Mononuclear cell (primary cell): ENCODE measurements at regions not wholly inside any gene's neighbourhood (a gene's known extent, or its start where the extent isn't known, plus 50 kb on each side); places are given as distances from the start of the nearest gene placed in this dataset.

Experiments
- H3K27me3 ChIP-seq: 2 replicates; pipeline ENCODE4 v1.6.0; 2011; ENCODE audit warnings: low read length, control low read depth; ENCODE audit not compliant: insufficient read depth
- H3K4me1 ChIP-seq: 2 replicates; pipeline ENCODE4 v1.5.1; 2011; ENCODE audit warnings: mild to moderate bottlenecking, low read length, control low read depth; ENCODE audit not compliant: insufficient read depth
- H3K4me3 ChIP-seq: 2 replicates; pipeline ENCODE4 v1.5.1; 2011; ENCODE audit warnings: mild to moderate bottlenecking, low read length, moderate library complexity
- H3K9me3 ChIP-seq: 2 replicates; pipeline ENCODE4 v1.5.1; 2011; ENCODE audit warnings: low read depth, mild to moderate bottlenecking, control low read depth, low read length

DNA sequence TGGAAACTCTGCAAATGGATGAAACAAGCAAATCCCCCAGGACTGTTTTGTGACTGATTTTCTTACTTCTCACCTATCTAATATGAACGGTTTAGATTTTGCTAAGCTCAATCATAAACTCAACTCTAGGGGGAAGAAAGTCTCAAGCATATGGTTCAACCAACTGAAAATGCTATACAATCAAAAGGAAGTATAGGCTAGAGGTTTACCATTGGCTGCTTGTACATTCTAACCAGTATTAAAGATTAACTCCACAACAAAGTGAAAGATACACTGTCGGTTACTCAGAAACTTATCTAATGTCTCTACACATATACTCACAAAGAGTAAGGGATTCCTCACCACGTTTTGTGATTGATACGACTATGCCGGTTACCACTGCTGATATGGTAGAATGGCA lies 281.8 kb upstream of the SOX5 start:
- Histone ChIP-seq H3K9me3 (no peaks in the 10 kb centered on the region), H3K4me1 (peaks cover 7% of the 10 kb centered on the region), H3K27me3 (no peaks in the 10 kb centered on the region), H3K4me3 (no peak overlapping the region)

DNA sequence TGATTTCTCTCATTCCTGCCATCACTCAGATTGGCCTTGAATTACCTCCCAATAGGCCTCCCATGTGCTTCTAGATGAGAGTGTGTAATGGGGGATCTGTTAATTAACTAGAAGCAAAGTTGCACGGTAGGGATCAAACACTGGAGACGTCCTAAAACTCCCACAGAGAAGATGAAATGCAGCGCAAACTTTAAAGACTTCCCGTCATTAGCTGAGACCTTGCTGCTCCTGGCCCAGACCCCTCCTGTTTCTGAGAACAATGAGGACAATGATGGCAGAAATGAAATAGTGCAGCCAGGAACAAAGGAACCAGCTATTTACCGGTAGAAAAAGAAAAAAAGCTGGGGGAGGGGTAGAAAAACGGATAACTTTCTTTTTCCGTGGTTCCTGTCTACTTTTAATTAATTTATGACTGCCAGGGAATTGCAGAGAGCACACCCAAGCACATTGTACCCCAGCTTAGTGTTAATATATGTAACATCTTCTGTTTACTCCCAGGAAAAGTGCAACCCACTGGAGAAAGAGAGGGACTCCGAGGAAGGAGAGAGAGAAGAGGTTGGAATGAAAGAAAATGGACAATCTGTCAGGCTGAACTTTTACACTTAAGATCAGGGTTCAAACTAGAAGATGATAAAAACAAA lies 280.7 kb upstream of the SOX5 start:
- peaks cover 7% of the 10 kb centered on the region for H3K4me1 ChIP-seq
- no peaks in the 10 kb centered on the region for H3K9me3 ChIP-seq
- H3K27me3 ChIP-seq, result no peaks in the 10 kb centered on the region
- H3K4me3 ChIP-seq, result no peak overlapping the region

DNA sequence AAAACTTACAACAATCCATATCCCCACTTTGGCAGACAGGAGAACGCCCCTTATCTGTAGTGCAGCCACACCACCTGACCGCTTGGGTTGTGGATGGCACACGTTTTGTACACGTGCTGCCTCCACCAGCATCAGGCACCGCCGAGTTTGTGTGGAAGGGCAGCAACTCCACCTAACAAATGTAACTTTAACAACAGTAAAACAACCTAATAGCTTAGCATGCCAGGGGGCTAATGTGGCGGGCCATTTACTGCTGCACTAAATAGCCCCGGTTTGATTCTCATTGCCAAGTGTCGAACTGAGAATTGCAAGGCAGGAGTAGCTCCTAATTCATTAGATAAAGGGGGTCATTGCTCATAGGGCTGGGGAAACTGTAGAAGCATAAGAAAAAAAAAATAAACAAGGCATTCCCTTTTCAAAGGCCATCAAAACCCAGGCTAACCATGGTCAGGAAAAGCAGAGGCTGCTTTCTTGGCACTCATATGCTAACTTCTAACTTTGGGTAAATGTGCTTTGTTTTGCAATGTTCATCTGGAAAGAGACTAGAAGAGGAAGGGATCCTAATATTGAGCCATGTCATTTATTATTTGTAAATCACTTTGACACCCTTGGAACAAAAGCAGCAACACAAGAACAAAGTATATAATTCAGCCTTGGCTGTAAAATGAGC lies 279.7 kb upstream of the SOX5 start:
- Histone ChIP-seq H3K9me3 (no peaks in the 10 kb centered on the region), H3K27me3 (no peaks in the 10 kb centered on the region), H3K4me1 (peaks cover 7% of the 10 kb centered on the region), H3K4me3 (no peak overlapping the region)

DNA sequence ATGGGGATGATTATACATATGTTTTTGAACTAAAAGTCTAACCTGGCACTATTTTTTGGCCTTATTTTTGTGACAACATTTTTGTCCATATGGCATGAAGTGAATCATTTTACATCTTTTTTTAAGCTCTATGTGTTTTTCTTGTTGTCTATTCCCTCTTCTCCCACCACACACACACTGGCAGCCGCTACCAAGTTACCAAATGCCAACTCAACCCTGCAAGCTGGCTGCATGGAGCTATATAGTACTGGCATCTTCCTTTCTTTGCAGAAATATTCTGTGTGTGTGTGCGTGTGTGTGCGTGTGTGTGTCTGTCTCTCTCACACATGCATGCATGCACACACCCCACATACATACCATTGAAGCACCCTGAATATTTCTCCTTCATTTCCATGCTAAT lies 278.9 kb upstream of the SOX5 start:
- Histone ChIP-seq H3K4me1 (peaks cover 7% of the 10 kb centered on the region), H3K27me3 (no peaks in the 10 kb centered on the region), H3K4me3 (no peak overlapping the region), H3K9me3 (no peaks in the 10 kb centered on the region)

DNA sequence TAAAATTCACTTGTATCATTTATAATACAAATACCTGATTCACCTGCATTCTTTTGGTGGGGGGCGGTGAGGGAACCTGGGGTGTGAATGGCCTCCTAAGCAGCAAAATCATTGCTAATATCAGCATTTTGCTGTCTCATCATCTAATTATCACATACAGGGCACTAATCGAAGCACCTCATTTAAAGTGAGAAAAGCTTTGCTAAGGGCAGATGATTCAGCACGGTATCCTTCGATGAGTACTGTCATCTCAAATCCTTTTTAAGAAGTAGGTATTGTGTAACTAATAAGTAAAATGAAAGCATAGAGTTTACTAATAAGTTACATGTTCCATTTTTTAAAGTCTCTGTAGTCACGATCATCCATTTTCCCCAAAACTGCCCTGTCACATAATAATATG lies 278.1 kb upstream of the SOX5 start:
- H3K27me3 ChIP-seq, result no peaks in the 10 kb centered on the region
- H3K4me1 ChIP-seq, result peaks cover 7% of the 10 kb centered on the region
- H3K9me3 ChIP-seq, result no peaks in the 10 kb centered on the region
- no peak overlapping the region for H3K4me3 ChIP-seq

DNA sequence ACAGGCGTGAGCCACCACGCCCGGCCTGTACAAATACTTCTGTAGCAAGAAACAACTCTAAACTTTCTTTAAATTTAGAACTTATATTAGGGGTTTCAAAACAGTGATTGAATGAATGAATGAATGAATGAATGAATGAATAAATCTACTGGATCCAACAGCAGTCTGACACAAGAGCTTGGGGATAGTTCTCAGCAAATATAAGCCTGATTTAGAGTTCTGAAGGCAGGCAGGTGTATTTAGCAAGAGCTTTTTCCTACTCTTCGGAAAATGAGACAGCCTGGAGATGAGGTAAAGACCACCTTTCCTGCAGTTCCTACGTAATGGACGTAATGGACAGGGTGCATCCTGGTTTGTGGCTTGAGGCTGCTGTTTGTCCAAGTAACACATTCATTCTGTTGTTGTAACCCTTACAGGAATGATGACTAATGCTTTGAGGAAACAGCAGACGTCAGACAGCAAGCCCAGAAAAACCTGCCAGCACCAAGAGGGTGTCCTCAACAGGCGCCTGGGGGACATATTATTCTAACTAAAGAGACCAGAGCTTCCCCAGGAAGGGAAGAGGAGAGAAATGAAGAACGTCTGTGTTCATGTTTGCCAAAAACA lies 277.4 kb upstream of the SOX5 start:
- Histone ChIP-seq H3K27me3 (no peaks in the 10 kb centered on the region), H3K4me1 (peaks cover 7% of the 10 kb centered on the region), H3K4me3 (no peak overlapping the region), H3K9me3 (no peaks in the 10 kb centered on the region)

DNA sequence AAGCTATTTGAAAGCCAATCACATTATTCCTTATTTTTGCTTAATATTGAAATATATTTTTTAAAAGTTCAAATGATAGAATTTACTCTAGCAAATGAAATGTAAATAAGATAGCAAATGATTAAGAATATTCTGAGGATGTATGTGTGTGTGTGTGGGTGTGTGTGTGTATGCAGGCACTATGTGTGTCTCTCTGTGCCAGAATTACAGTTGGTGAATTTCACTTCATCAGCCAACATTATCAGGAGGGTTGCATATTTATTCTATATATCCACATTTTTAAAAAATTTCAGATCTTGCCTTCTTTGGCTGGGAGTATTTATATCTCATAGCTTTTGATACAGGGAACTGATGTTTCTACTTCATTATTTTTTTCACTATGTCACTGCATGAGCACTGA lies 274.9 kb upstream of the SOX5 start:
- Histone ChIP-seq H3K27me3 (no peaks in the 10 kb centered on the region), H3K9me3 (no peaks in the 10 kb centered on the region), H3K4me1 (peaks cover 7% of the 10 kb centered on the region), H3K4me3 (no peak overlapping the region)

DNA sequence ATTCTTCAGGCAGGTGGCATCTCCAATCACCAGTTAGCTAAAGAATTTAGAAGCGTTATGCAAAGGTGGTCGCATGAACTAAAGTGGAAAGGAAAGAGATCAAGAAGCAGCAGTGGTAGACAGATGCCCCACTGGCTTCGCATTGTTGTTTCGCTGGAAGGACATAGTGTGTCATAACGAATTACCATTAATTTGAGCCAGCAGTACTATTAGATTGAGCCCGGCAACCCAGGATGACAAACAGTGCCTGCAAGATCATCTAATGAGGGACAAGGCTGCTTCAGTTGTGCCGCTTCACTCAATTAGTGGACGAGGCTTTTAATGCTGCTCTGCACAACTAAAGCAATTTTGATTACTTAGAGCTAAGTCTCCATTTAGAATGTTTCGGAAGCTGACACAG lies 274.5 kb upstream of the SOX5 start:
- Histone ChIP-seq H3K9me3 (no peaks in the 10 kb centered on the region), H3K4me1 (peaks cover 7% of the 10 kb centered on the region), H3K4me3 (no peak overlapping the region), H3K27me3 (no peaks in the 10 kb centered on the region)

DNA sequence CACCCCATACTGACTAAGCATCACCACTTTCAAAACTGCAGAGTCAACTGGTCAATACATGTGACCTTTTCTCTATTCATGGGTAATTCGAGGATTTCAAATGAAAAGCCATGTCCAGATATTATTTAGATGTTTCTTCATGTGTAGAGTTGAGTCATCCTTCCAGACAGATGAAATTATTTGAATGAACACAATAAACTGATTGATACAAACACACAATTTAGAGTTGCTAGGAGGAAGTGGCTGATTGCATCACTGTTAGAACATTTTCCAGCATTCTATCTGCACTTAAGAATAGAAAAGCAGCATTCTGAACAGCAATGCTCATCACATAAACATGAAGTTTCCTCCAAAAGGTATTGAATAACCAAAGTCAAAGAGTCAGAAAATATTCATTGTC lies 273.5 kb upstream of the SOX5 start:
- H3K9me3 ChIP-seq, result no peaks in the 10 kb centered on the region
- H3K27me3 ChIP-seq, result no peaks in the 10 kb centered on the region
- peaks cover 7% of the 10 kb centered on the region for H3K4me1 ChIP-seq
- no peak overlapping the region for H3K4me3 ChIP-seq

DNA sequence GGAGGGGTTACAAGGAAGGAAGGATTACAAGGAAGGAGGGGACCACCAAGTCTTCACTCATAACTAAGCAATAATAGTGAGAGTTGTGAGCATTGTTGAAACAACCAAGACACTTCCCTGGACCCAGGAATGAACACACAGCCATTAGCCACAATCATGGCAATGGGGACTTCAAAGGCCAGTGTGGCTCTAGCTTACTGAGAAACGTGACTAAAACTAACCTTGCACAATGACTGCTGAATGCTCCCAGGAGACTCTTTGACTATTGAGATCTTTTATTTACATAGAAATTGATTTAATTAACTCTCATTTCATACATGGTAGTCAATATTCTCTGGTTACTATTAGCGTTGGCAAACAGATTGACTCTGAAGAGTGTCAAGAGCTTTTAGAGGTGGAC lies 263.0 kb upstream of the SOX5 start:
- no peaks in the 10 kb centered on the region for H3K27me3 ChIP-seq
- no peaks in the 10 kb centered on the region for H3K9me3 ChIP-seq
- H3K4me1 ChIP-seq, result no peaks in the 10 kb centered on the region
- no peak overlapping the region for H3K4me3 ChIP-seq

DNA sequence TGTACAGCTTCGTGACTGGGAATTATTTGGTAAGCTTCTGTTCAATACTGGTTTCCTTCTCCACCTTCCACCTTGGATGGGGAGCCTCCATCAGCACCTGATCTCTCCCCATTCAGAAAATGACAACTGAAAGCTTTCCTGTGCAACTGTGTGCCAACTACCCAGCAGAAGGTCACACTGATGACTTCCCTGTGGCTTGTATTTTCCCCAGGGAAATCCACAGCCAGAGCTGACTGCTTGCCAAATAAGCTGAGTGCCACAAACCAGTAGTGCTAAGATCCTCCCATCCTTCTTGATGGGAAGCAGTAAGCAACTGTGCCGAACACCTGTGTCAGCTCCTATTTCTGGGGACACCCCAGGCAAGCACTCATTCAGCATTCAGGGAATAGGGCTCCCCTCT lies 257.2 kb upstream of the SOX5 start:
- no peaks in the 10 kb centered on the region for H3K9me3 ChIP-seq
- no peak overlapping the region for H3K4me3 ChIP-seq

DNA sequence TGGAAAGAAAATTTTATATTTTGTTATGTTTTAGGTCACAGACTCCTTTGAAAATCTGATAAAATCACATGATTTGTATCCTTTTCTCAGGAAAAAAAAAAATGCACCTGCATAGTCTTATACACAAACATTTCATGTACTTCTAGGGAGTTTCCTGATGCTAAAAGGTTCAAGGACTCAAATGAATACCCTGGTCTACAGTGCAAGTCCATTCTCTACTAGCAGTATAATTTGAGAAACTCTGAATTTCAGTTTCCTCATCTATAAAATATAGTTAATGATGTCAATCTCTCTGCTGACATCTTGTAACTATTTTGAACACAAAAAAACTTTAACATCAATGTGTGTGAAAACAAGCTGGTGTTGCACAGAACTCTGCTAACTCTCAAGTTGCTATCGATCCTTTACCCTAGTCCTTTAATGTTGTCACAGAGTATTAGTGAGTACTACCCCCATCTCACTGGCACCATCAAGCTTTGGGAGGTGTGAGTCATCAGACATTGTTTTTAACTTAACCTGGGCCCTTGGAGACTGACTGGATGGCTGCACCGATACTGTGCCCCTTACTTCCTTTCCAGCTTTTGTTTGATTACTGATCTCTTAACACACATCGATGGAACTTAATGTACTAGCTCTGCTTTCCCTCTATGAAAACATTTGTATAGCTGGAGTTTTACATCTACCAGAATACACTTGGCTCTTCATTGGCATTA lies 251.9 kb upstream of the SOX5 start:
- Histone ChIP-seq H3K9me3 (no peaks in the 10 kb centered on the region), H3K4me1 (no peaks in the 10 kb centered on the region), H3K4me3 (no peak overlapping the region), H3K27me3 (no peaks in the 10 kb centered on the region)

More for the DNA sequence above, 257.2 kb upstream of the SOX5 start:
- Histone ChIP-seq H3K4me1 (no peaks in the 10 kb centered on the region), H3K27me3 (no peaks in the 10 kb centered on the region)

DNA sequence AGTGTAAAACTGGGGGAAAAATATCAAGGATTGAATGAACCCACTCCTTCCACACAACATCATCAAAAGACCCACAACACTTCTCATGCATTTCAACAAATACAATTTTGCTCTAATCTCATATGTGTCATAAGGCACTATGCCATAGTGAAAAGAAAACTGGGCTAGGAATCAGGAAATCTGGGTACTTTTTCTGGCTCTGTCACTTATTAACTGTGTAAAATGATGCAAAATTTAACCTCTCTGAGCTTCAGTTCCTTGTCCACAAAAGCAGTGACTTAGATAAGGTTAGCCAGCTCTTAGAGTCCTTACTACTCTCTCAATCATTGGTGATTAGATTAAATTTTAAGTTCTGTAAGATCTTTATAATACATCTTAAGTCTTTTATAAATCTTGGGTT lies 250.5 kb upstream of the SOX5 start:
- Histone ChIP-seq H3K4me3 (no peak overlapping the region), H3K4me1 (no peaks in the 10 kb centered on the region), H3K27me3 (no peaks in the 10 kb centered on the region), H3K9me3 (no peaks in the 10 kb centered on the region)

DNA sequence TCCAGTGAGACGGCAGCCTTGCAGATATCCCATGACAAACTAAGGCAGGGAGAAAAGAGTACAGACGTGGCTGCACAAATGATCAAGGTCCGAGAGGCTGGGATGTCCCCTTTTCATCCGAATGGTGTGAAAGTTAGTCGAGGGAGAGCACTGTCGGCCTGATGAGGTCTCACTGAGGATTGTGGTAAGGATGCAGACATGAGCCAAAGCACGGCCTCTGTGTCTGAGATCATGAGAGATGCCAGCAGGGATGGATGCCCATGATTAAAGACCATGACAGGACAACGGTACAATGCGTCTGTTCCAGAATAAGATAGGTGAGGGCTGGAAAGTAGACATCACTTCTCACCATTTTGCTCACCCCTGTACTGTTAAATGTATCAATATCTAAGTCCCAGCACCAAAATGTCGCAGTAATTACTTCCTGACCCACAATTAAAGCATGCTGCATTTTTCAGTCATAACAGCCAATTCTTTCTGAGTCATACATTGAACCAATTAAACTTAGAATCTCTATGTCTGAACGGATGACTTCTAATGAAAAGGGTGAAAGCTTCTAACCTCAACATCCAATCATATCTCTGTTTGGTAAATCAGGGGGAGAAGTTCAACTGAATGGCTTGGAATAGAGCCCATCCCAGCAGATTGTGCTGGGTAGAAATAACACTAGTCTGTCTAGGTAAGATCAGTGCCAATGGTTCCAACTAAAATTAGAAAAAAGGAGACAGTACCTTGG lies 249.6 kb upstream of the SOX5 start:
- no peak overlapping the region for H3K4me3 ChIP-seq

DNA sequence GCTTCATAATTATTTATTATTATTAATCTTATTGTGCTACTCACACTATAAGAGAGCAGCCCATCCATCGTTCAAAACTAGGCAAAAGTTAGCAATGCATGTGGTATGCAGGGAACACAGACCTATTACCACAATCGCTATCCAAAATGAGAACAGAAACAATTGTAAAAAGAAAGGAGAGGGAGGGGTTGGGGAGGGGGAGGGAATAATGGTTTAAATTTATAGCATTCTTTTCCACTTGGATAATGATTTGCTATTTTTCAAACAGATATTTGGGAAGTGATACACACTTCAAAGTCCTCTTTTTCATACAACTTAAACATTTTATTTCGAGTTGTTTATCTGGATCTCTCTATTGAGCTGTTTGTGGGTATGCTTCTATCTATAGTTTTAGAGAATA lies 248.6 kb upstream of the SOX5 start:
- no peaks in the 10 kb centered on the region for H3K9me3 ChIP-seq
- no peak overlapping the region for H3K4me3 ChIP-seq
- H3K4me1 ChIP-seq, result no peaks in the 10 kb centered on the region
- H3K27me3 ChIP-seq, result no peaks in the 10 kb centered on the region

More for the DNA sequence above, 249.6 kb upstream of the SOX5 start:
- Histone ChIP-seq H3K4me1 (no peaks in the 10 kb centered on the region), H3K9me3 (no peaks in the 10 kb centered on the region), H3K27me3 (no peaks in the 10 kb centered on the region)
